SJSA1 (cell line): ENCODE measurements at regions not wholly inside any gene's neighbourhood (a gene's known extent, or its start where the extent isn't known, plus 50 kb on each side); places are given as distances from the start of the nearest gene placed in this dataset.

ENCODE experiments used
- DNase-seq, 2 experiments: peaks; one replicate each; pipeline ENCODE4 v3.0.0-alpha.2; 2015 to 2020; ENCODE audit warnings: low spot score in 2 of 2, low read depth in 1 of 2
- H3K27ac ChIP-seq: fragments of 250-450 bp; sonication (Bioruptor Pico); 2 replicates; pipeline ENCODE4 v1.5.1; 2020; ENCODE audit warnings: mild to moderate bottlenecking, moderate library complexity
- H3K27me3 ChIP-seq: fragments of 250-450 bp; sonication (Bioruptor Pico); replicated peaks from 2 replicates; pipeline ENCODE4 v1.5.1; 2020; ENCODE audit warnings: mild to moderate bottlenecking, moderate library complexity
- H3K36me3 ChIP-seq: fragments of 250-450 bp; sonication (Bioruptor Pico); 2 replicates; pipeline ENCODE4 v1.5.1; 2020; ENCODE audit warnings: mild to moderate bottlenecking
- H3K4me1 ChIP-seq: fragments of 250-450 bp; sonication (Bioruptor Pico); replicated peaks from 2 replicates; pipeline ENCODE4 v1.6.1; 2021; ENCODE audit warnings: mild to moderate bottlenecking
- H3K4me3 ChIP-seq: fragments of 250-450 bp; sonication (Bioruptor Pico); 2 replicates; pipeline ENCODE4 v1.5.1; 2020; ENCODE audit warnings: mild to moderate bottlenecking
- H3K9me3 ChIP-seq: fragments of 250-450 bp; sonication (Bioruptor Pico); replicated peaks from 2 replicates; pipeline ENCODE4 v1.5.1; 2020; ENCODE audit warnings: mild to moderate bottlenecking

DNA sequence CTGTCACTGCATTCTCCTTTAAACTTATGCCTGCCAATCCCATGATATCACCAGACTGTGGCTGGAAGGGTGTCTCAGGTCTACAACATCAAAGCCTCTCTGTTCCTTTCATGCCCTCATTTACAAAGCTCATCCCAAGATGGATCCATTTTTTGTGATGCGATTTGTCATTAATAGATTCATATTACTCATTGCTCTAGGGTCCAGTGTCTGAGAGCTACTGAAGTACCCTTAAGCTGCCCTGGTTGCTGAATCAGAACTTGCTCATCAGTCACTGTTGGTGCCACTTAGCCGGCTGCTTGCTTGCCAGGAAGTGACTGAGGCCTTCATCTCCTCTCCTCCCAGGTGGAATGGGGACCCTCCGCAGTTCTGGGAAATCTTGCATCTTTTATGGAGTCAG lies 395.5 kb upstream of the BOD1L1 start:
- Histone ChIP-seq H3K27me3 (no peaks in the 10 kb centered on the region), H3K9me3 (no peaks in the 10 kb centered on the region), H3K36me3 (no peaks in the 10 kb centered on the region), H3K4me1 (no peaks in the 10 kb centered on the region), H3K4me3 (no peak overlapping the region), H3K27ac (no peak overlapping the region)
- no peak for DNase-seq

DNA sequence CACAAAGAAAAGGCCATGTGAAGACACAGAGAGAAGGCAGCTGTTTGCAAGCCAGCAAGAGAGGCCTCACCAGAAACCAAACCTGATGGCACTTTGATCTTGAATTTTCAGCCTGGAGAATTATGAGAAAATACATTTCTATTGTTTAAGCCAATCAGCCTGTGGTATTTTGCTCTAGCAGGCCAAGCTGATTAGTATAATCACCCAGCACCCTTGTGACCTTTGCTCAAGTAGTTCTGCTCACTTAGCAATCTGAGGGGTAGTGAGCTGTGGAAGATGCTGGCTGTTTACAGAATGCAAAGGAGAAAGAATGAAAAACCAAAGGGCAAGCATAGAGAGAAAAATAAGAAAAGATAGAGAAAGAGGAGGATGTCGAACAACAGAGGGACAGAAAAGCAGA lies 396.4 kb upstream of the BOD1L1 start:
- Histone ChIP-seq H3K4me1 (no peaks in the 10 kb centered on the region), H3K27me3 (no peaks in the 10 kb centered on the region), H3K4me3 (no peak overlapping the region), H3K9me3 (no peaks in the 10 kb centered on the region), H3K27ac (no peak overlapping the region), H3K36me3 (no peaks in the 10 kb centered on the region)
- no peak for DNase-seq

DNA sequence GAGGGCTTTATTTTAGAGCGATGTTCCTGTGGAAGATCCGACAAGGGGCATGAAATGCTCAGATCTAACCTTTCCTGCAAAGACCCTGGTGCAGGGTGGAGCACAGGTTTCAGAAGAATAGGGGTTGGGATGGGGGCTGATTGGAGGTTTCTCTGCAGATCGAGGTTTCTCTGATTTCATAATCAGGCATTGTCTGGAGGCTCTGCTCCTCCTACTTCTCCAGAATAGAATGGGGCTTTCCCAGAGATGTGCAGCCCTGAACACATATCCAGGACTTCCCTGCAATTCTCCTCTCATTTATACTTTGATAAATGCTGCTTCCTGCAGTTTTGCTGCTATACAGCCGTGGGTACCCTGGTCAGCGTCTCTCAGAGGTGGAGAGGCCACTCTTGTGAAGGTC lies 397.6 kb upstream of the BOD1L1 start:
- Histone ChIP-seq H3K9me3 (no peaks in the 10 kb centered on the region), H3K36me3 (no peaks in the 10 kb centered on the region), H3K4me1 (no peaks in the 10 kb centered on the region), H3K27me3 (no peaks in the 10 kb centered on the region), H3K4me3 (no peak overlapping the region), H3K27ac (no peak overlapping the region)
- DNase-seq = no peak

DNA sequence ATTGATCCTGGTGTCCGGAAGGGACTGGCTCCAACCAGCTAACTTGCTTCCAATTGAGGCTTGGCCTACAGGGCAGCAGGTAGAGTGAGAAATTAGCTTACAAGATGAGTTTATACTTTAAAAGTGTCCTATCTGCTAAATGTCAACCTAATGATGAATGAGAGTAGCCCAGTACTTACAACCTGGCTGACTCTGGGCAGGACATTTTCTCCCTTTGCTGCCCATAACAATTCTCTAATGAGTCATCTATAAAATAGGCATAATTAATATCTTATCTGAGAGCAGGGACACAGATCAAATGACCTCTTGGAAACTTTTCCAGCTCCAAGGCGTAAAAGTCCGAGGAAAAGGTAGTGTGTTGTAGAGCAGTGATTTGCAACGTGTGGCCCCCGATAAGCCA lies 398.4 kb upstream of the BOD1L1 start:
- no peak for DNase-seq
- H3K27ac ChIP-seq = no peak overlapping the region
- no peaks in the 10 kb centered on the region for H3K36me3 ChIP-seq
- no peaks in the 10 kb centered on the region for H3K4me1 ChIP-seq
- no peaks in the 10 kb centered on the region for H3K9me3 ChIP-seq
- no peaks in the 10 kb centered on the region for H3K27me3 ChIP-seq
- no peak overlapping the region for H3K4me3 ChIP-seq

DNA sequence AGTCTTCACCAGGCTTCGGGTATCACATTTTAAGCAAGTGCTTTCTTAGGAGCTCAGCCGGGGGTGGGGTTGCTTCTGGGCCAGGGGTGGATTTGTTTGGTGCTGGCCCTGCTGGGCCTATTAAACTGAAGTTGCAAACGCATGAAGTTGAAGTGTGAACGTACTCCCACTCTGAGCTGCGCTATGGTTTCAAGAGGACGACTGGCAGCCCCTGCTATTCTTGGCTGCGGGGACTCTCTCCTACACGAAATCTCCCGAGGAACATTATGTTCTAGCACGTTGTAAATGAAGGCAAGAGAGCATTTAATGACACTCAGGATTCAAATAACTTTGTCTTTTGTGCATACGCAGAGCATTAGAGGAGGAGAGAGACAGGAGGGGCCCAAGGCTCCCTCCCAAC lies 401.3 kb upstream of the BOD1L1 start:
- DNase-seq = no peak
- no peaks in the 10 kb centered on the region for H3K27me3 ChIP-seq
- no peaks in the 10 kb centered on the region for H3K4me1 ChIP-seq
- no peaks in the 10 kb centered on the region for H3K9me3 ChIP-seq
- no peak overlapping the region for H3K27ac ChIP-seq
- no peak overlapping the region for H3K4me3 ChIP-seq
- no peaks in the 10 kb centered on the region for H3K36me3 ChIP-seq

DNA sequence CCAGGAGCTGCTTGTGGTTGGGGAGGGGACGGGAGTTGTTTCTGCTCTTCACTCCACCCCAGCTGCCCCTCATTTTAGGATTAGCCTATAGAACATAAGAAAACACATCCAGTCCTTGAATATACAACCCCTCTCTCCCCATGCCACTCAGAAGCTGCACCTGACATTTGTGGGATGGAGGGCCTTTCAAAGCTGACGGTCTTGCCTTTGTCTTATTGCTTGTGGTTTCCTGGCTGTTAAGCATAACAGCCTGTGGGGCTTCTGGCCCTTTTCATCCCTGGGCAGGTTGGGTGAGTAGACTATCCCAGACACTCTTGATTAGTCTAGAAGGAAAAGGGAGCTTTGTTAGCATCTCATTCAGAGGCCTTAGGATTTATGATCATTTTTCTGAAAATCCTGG lies 407.6 kb upstream of the BOD1L1 start:
- no peak overlapping the region for H3K4me3 ChIP-seq
- no peaks in the 10 kb centered on the region for H3K36me3 ChIP-seq
- H3K9me3 ChIP-seq = no peaks in the 10 kb centered on the region
- no peaks in the 10 kb centered on the region for H3K27me3 ChIP-seq
- no peak overlapping the region for H3K27ac ChIP-seq
- no peaks in the 10 kb centered on the region for H3K4me1 ChIP-seq
- DNase-seq = no peak

DNA sequence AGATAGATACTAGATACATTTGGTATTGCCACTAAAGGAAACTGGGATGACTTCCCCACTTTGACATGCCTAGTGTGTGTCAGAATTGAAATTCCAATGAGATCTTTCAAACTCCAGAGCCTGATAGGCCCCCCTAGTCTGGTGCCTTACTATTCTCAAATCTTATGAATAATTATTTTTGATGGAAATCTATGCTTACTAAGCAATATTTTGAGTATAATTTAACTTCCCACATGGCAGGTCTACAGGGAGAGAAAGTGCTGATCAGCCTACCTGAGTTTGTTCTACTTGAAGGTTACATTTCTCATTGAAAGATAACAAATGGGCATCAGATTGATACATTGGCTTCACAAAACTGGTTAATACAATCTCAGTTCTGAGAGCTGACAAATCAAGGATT lies 415.7 kb upstream of the BOD1L1 start:
- Histone ChIP-seq H3K4me1 (no peaks in the 10 kb centered on the region), H3K4me3 (no peak overlapping the region), H3K36me3 (no peaks in the 10 kb centered on the region), H3K9me3 (no peaks in the 10 kb centered on the region), H3K27me3 (no peaks in the 10 kb centered on the region), H3K27ac (no peak overlapping the region)
- DNase-seq = no peak

DNA sequence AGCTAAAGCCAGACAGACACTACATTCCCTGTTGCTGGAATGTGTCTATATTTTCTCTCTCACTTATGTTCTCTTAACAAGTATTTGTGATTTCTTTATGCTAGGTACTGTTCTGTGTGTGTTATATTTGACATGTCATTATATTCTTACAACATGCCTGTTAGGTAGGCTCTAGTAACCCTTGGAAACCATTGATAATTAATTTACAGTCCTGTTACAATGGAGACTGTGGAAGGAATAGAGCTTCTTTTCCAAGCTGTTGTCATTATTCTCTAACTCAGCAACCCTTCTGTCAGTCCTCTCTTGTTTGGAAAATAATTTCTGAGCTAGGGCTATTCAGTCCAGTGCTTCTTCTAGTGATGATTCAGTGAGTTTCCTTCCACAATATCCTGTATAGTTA lies 419.1 kb upstream of the BOD1L1 start:
- H3K27me3 ChIP-seq = no peaks in the 10 kb centered on the region
- H3K4me1 ChIP-seq = no peaks in the 10 kb centered on the region
- no peak for DNase-seq
- H3K27ac ChIP-seq = no peak overlapping the region
- no peaks in the 10 kb centered on the region for H3K36me3 ChIP-seq
- no peaks in the 10 kb centered on the region for H3K9me3 ChIP-seq
- H3K4me3 ChIP-seq = no peak overlapping the region

DNA sequence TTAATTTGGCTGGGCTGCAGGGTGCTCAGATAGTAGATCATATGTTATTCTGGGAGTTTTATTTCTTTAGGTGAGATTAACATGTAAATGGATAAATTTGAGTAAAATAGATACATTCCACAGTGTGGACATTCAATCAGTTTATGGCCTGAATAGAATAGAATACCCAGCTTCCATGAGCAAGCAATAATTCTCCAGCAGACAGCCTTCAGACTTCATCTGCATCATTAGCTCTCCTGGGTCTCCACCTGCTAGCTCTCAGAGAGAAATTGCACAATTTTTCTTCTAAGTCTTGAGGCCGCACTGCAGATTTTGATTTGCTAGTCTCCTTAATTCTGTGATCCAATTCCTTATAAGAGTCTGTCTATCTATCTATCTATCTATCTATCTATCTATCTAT lies 420.3 kb upstream of the BOD1L1 start:
- no peaks in the 10 kb centered on the region for H3K4me1 ChIP-seq
- no peaks in the 10 kb centered on the region for H3K27me3 ChIP-seq
- H3K4me3 ChIP-seq = no peak overlapping the region
- no peaks in the 10 kb centered on the region for H3K36me3 ChIP-seq
- H3K9me3 ChIP-seq = no peaks in the 10 kb centered on the region
- no peak overlapping the region for H3K27ac ChIP-seq
- DNase-seq = no peak

DNA sequence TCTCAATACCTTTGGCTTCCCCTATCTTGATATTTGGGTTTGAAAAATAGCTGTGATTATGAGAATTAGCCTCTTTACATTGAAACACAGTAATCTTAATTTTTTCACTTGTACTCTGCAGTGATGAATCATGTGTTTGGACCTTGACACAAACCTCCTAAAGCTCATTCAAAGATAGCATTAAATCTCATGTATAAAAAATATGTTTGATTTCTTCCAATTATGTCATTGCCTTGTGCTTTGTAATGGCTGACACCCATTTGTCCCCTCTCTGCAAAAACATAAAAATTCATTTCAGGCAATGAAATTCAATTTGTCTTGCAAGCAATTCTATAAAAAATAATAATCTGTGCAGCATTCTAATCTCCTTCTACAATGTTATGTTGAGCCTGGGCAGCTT lies 422.4 kb upstream of the BOD1L1 start:
- DNase-seq = no peak
- Histone ChIP-seq H3K4me3 (no peak overlapping the region), H3K27me3 (no peaks in the 10 kb centered on the region), H3K4me1 (no peaks in the 10 kb centered on the region), H3K9me3 (no peaks in the 10 kb centered on the region), H3K36me3 (no peaks in the 10 kb centered on the region), H3K27ac (no peak overlapping the region)

DNA sequence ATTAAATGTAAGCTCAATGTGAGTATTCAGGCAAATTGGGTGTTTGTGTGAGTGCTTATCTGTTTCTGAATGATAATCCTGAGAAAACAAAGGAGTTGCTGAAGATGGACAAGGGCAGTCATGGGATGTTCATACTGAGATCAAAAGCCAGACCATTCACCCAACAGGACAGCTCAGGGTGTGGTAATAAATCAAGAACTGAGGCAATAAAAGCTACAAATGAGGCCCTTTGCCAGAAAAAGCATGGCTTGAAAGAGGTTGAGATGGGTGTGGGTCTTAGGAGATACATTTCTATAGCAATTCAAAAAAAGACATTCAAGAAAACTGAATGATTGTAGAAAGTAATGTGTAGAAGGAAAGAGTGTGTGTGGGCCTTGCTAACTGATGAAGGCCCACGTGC lies 425.8 kb upstream of the BOD1L1 start:
- H3K27me3 ChIP-seq = no peaks in the 10 kb centered on the region
- H3K9me3 ChIP-seq = no peaks in the 10 kb centered on the region
- H3K4me3 ChIP-seq = no peak overlapping the region
- H3K36me3 ChIP-seq = no peaks in the 10 kb centered on the region
- DNase-seq = no peak
- H3K4me1 ChIP-seq = no peaks in the 10 kb centered on the region
- H3K27ac ChIP-seq = no peak overlapping the region

DNA sequence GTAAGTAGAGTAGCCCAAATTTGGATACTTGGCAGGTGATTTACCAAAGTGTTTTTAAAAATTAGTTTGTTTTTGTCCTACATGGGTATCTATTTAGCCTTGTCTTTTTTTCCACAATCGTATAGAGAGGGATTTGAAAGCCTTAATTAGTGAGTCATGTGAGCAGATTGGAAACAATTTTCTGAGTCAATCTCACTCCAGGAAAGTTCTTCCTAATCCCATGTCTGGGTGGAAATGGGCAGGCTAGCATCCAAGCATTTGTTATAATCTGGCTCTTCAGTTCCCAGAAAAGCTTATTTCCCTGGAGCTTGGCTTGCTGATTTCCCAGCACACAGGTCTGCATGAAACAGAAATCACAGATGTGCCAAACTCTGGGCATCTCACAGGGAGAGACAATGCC lies 426.9 kb upstream of the BOD1L1 start:
- Histone ChIP-seq H3K9me3 (no peaks in the 10 kb centered on the region), H3K27ac (no peak overlapping the region), H3K4me1 (no peaks in the 10 kb centered on the region), H3K4me3 (no peak overlapping the region), H3K27me3 (no peaks in the 10 kb centered on the region), H3K36me3 (no peaks in the 10 kb centered on the region)
- no peak for DNase-seq

DNA sequence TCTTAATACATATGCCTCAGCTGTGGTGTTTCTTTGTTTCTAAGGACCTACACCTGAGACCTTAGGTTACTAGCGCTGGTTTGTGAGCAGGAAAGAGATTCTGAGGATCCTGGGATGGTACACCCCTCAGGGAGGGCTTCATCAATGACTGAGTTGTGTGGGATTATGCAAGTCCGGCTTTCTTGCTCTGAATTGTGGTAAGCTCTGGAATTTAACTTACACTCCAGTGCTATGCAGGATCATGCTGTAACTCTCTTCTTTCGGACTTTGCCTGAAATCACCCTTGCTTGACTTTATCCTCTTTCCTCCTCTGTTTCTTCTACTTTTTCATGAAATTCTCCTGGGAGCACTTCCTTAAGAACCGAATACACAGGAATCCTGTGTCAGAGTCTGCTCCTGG lies 431.5 kb upstream of the BOD1L1 start:
- H3K9me3 ChIP-seq = no peaks in the 10 kb centered on the region
- H3K27ac ChIP-seq = no peak overlapping the region
- no peak for DNase-seq
- H3K36me3 ChIP-seq = no peaks in the 10 kb centered on the region
- no peaks in the 10 kb centered on the region for H3K27me3 ChIP-seq
- H3K4me3 ChIP-seq = no peak overlapping the region
- no peaks in the 10 kb centered on the region for H3K4me1 ChIP-seq

DNA sequence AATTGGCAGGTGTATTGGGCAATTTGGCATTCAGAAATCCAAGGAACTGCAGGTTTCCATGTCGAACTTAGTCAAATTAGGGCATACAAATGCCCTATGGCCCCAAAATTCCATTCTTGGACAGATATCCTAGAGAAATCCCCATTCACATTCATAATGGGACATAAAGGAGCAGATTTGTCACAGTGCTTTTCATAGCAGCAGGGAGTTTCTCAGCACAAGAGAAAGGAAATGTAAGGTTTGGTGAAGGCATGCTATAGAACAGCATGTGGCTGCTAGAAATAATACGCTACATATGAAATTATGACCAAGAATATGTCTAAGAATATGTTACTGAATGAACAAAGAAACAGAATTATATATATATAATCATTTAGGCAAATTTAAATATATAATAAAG lies 437.5 kb upstream of the BOD1L1 start:
- Histone ChIP-seq H3K4me3 (no peak overlapping the region), H3K9me3 (no peaks in the 10 kb centered on the region), H3K27me3 (no peaks in the 10 kb centered on the region), H3K36me3 (no peaks in the 10 kb centered on the region), H3K27ac (no peak overlapping the region), H3K4me1 (no peaks in the 10 kb centered on the region)
- DNase-seq = no peak

DNA sequence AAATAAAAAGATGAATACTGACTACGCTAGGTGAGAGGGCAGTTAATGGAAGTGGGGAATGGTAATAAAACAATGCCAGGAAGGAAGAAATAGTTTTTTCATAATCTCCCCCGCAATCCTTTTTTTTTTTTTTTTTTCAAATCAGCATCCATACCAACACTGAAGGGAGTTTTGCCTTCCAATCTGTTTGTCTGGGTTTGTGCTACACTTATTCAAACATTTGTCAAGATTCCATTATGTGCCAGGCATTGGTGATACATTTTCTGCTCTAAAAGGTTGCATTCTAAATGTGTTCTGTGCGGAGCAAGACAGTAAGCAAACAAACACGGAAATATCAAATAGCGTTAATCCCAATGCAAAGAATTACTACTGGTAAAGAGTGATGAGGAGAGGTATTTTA lies 437.9 kb upstream of the BOD1L1 start:
- no peak for DNase-seq
- no peak overlapping the region for H3K4me3 ChIP-seq
- H3K36me3 ChIP-seq = no peaks in the 10 kb centered on the region
- H3K4me1 ChIP-seq = no peaks in the 10 kb centered on the region
- H3K27me3 ChIP-seq = no peaks in the 10 kb centered on the region
- H3K27ac ChIP-seq = no peak overlapping the region
- H3K9me3 ChIP-seq = no peaks in the 10 kb centered on the region

DNA sequence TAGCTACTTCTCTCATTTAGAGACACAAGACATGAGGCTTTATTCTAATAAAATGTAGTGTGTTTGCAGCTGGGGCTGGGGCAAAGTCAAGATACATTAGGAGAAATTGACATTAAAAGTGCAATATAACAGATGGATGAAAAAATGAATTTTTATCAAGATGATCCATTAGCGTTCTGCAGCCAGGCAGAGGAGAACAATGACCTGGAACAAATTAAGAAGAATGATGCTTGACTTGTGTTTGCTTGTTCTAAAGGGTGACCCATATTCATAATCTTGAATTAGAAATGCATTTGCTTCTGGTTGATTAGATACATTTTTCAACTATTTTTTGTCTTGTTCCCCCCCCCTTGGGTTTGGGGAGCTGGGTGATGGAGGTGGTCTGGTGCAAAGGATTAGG lies 439.5 kb upstream of the BOD1L1 start:
- no peak overlapping the region for H3K27ac ChIP-seq
- no peaks in the 10 kb centered on the region for H3K4me1 ChIP-seq
- no peaks in the 10 kb centered on the region for H3K27me3 ChIP-seq
- no peak for DNase-seq
- no peaks in the 10 kb centered on the region for H3K9me3 ChIP-seq
- no peak overlapping the region for H3K4me3 ChIP-seq
- H3K36me3 ChIP-seq = no peaks in the 10 kb centered on the region
